ENCODE measurements at regions not wholly inside any gene's neighbourhood (a gene's known extent, or its start where the extent isn't known, plus 50 kb on each side); places are given as distances from the start of the nearest gene placed in this dataset.

DNA sequence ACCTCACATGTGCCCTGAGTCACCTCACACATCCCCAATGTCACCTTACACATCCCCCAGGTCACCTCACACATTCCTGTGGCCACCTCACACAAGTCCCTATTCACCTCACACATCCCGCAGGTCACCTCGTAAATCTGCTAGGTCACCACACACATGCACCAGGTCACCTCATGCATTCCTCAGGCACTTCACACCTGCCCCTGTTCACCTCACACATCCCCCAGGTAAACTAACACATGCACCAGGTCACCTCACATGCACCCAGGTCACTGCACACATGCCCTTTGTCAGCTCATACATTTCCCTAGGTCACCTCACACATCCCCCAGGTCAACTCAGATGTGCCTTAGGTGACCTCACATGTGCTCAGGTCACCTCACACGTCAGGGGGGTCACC, 639.8 kb downstream of the TMEM121 start:
- TF ChIP-seq, protein P1, sequence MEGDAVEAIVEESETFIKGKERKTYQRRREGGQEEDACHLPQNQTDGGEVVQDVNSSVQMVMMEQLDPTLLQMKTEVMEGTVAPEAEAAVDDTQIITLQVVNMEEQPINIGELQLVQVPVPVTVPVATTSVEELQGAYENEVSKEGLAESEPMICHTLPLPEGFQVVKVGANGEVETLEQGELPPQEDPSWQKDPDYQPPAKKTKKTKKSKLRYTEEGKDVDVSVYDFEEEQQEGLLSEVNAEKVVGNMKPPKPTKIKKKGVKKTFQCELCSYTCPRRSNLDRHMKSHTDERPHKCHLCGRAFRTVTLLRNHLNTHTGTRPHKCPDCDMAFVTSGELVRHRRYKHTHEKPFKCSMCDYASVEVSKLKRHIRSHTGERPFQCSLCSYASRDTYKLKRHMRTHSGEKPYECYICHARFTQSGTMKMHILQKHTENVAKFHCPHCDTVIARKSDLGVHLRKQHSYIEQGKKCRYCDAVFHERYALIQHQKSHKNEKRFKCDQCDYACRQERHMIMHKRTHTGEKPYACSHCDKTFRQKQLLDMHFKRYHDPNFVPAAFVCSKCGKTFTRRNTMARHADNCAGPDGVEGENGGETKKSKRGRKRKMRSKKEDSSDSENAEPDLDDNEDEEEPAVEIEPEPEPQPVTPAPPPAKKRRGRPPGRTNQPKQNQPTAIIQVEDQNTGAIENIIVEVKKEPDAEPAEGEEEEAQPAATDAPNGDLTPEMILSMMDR (IDR thresholded peaks at IDR 0.05), result no peak
- no peak for TF ChIP-seq ZFX (IDR thresholded peaks at IDR 0.05; ENCODE audit: borderline replicate concordance)

Measured in 22Rv1 (cell line).